H9 (cell line): ENCODE measurements at regions not wholly inside any gene's neighbourhood (a gene's known extent, or its start where the extent isn't known, plus 50 kb on each side); places are given as distances from the start of the nearest gene placed in this dataset.

Experiments
- DNase-seq: peaks from one replicate; pipeline ENCODE4 v3.0.0-alpha.2; 2017
- H2AFZ ChIP-seq: one replicate; pipeline ENCODE4 v1.6.1; 2013; ENCODE audit warnings: mild to moderate bottlenecking, low read length, control low read depth, moderate library complexity
- H2AK5ac ChIP-seq: 2 replicates; pipeline ENCODE4 v1.6.1; 2013; ENCODE audit warnings: low read length, control low read depth, mixed read lengths; ENCODE audit not compliant: insufficient read length
- H2BK120ac ChIP-seq: one replicate; pipeline ENCODE4 v1.6.1; 2013; ENCODE audit warnings: low read depth, mild to moderate bottlenecking, low read length, control low read depth, inconsistent platforms; ENCODE audit not compliant: poor library complexity, severe bottlenecking
- H2BK12ac ChIP-seq: 2 replicates; pipeline ENCODE4 v1.6.1; 2013; ENCODE audit warnings: low read length, control low read depth, mixed read lengths, low read depth; ENCODE audit not compliant: insufficient read length
- H2BK15ac ChIP-seq: 2 replicates; pipeline ENCODE4 v1.6.1; 2013; ENCODE audit warnings: low read depth, low read length, control low read depth
- H2BK20ac ChIP-seq: one replicate; pipeline ENCODE4 v1.6.1; 2013; ENCODE audit warnings: low read depth, mild to moderate bottlenecking, low read length, control low read depth, inconsistent platforms; ENCODE audit not compliant: poor library complexity, severe bottlenecking
- H2BK5ac ChIP-seq: 2 replicates; pipeline ENCODE4 v1.6.1; 2013; ENCODE audit warnings: low read length, control low read depth, mixed read lengths; ENCODE audit not compliant: insufficient read length
- H3K14ac ChIP-seq: 2 replicates; pipeline ENCODE4 v1.6.1; 2013; ENCODE audit warnings: low read length, control low read depth; ENCODE audit not compliant: insufficient read depth
- H3K18ac ChIP-seq: 2 replicates; pipeline ENCODE4 v1.6.1; 2013; ENCODE audit warnings: low read depth, mild to moderate bottlenecking, mixed read lengths, low read length, control low read depth; ENCODE audit not compliant: insufficient read length
- H3K23ac ChIP-seq: 2 replicates; pipeline ENCODE4 v1.6.1; 2013; ENCODE audit warnings: low read length, control low read depth, mixed read lengths, low read depth; ENCODE audit not compliant: insufficient read length
- H3K23me2 ChIP-seq: 2 replicates; pipeline ENCODE4 v1.6.1; 2013; ENCODE audit warnings: low read depth, mild to moderate bottlenecking, mixed read lengths, low read length, control low read depth; ENCODE audit not compliant: insufficient read length, poor library complexity, severe bottlenecking
- H3K27ac ChIP-seq: 2 replicates; pipeline ENCODE4 v1.5.1; 2013; ENCODE audit warnings: low read length, control low read depth, mixed read lengths, low read depth; ENCODE audit not compliant: insufficient read length
- H3K27me3 ChIP-seq: 2 replicates; pipeline ENCODE4 v1.6.1; 2013; ENCODE audit warnings: low read length, control low read depth, inconsistent platforms; ENCODE audit not compliant: insufficient read depth
- H3K4ac ChIP-seq: 2 replicates; pipeline ENCODE4 v1.6.1; 2013; ENCODE audit warnings: low read depth, mild to moderate bottlenecking, control low read depth, inconsistent platforms, low read length, moderate library complexity
- H3K4me1 ChIP-seq: 2 replicates; pipeline ENCODE4 v1.6.1; 2013; ENCODE audit warnings: low read length, control low read depth, inconsistent platforms; ENCODE audit not compliant: insufficient read depth
- H3K4me2 ChIP-seq: 2 replicates; pipeline ENCODE4 v1.6.1; 2013; ENCODE audit warnings: low read length, control low read depth, mixed read lengths; ENCODE audit not compliant: insufficient read length, insufficient read depth
- H3K56ac ChIP-seq: 2 replicates; pipeline ENCODE4 v1.6.1; 2013; ENCODE audit warnings: low read depth, mild to moderate bottlenecking, mixed read lengths, low read length, control low read depth; ENCODE audit not compliant: insufficient read length
- H3K79me1 ChIP-seq: 2 replicates; pipeline ENCODE4 v1.6.1; 2013; ENCODE audit warnings: low read depth, mild to moderate bottlenecking, moderate library complexity, low read length, control low read depth, inconsistent platforms; ENCODE audit not compliant: insufficient read depth, poor library complexity, severe bottlenecking
- H3K79me2 ChIP-seq: 2 replicates; pipeline ENCODE4 v1.6.1; 2013; ENCODE audit warnings: low read length, control low read depth, inconsistent platforms; ENCODE audit not compliant: insufficient read depth
- H3K9ac ChIP-seq: 2 replicates; pipeline ENCODE4 v1.6.1; 2013; ENCODE audit warnings: low read length, control low read depth, mixed read lengths; ENCODE audit not compliant: insufficient read length; ENCODE audit errors: extremely low read depth
- H3K9me3 ChIP-seq: one replicate; pipeline ENCODE4 v1.6.1; 2013; ENCODE audit warnings: low read depth, low read length, inconsistent platforms; ENCODE audit not compliant: control insufficient read depth
- H3T11ph ChIP-seq: one replicate; pipeline ENCODE4 v1.6.1; 2013; ENCODE audit warnings: mild to moderate bottlenecking, low read length, control low read depth, inconsistent platforms
- H4K20me1 ChIP-seq: one replicate; pipeline ENCODE4 v1.6.1; 2013; ENCODE audit not compliant: control insufficient read depth, insufficient read length, insufficient read depth
- H4K5ac ChIP-seq: 2 replicates; pipeline ENCODE4 v1.6.1; 2013; ENCODE audit warnings: low read depth, mild to moderate bottlenecking, mixed read lengths, low read length, control low read depth; ENCODE audit not compliant: insufficient read length
- H4K8ac ChIP-seq: replicated peaks from 2 replicates; pipeline ENCODE4 v1.6.1; 2013; ENCODE audit warnings: low read length, control low read depth, mixed read lengths, low read depth; ENCODE audit not compliant: insufficient read length
- H4K91ac ChIP-seq: 2 replicates; pipeline ENCODE4 v1.6.1; 2013; ENCODE audit warnings: low read depth, mild to moderate bottlenecking, moderate library complexity, mixed read lengths, low read length, control low read depth; ENCODE audit not compliant: insufficient read length
- H3K27ac Mint-ChIP-seq, 3 experiments: 2 replicates in 2 of 3; 3 replicates in 1 of 3; pipeline ENCODE4 v1.8.0; 2020 to 2021; ENCODE audit warnings: mixed read lengths in 3 of 3, mild to moderate bottlenecking in 1 of 3, moderate library complexity in 1 of 3
- H3K27me3 Mint-ChIP-seq: 2 replicates; pipeline ENCODE4 v1.8.0; 2021; ENCODE audit warnings: low read depth, mild to moderate bottlenecking, moderate library complexity, mixed read lengths
- H3K36me3 Mint-ChIP-seq, 3 experiments: 2 replicates in 2 of 3; 3 replicates in 1 of 3; pipeline ENCODE4 v1.8.0; 2020 to 2021; ENCODE audit warnings: low read depth in 3 of 3, mixed read lengths in 3 of 3; ENCODE audit not compliant: insufficient read depth in 1 of 3
- H3K4me1 Mint-ChIP-seq, 2 experiments: 2 replicates each; pipeline ENCODE4 v1.8.0; 2020; ENCODE audit warnings: mixed read lengths in 2 of 2
- H3K4me3 Mint-ChIP-seq, 2 experiments: 2 replicates in 1 of 2; 3 replicates in 1 of 2; pipeline ENCODE4 v1.8.0; 2020 to 2021; ENCODE audit warnings: mild to moderate bottlenecking in 2 of 2, mixed read lengths in 2 of 2, moderate library complexity in 1 of 2
- H3K9me3 Mint-ChIP-seq, 2 experiments: 2 replicates in 1 of 2; 3 replicates in 1 of 2; pipeline ENCODE4 v1.8.0; 2020; ENCODE audit warnings: mild to moderate bottlenecking in 2 of 2, mixed read lengths in 2 of 2, moderate library complexity in 1 of 2
- WGBS: extraction: QIAGEN DNeasy Blood & Tissue Kit; methylation state at CpG from one replicate; pipeline ENCODE4 v1.1.7; 2013; ENCODE audit warnings: missing lambda C conversion rate, low lambda C conversion rate, mixed read lengths; ENCODE audit not compliant: insufficient read length; ENCODE audit errors: extremely low coverage; 5-methylcytosine and 5-hydroxymethylcytosine counted together
- TF ChIP-seq, protein P1 (sequence below): fragments of 200-600 bp; sonication (generic); conservative IDR thresholded peaks from 3 replicates; pipeline ENCODE4 v1.8.0; 2021; ENCODE audit warnings: antibody characterized with exemption, mild to moderate bottlenecking

DNA sequence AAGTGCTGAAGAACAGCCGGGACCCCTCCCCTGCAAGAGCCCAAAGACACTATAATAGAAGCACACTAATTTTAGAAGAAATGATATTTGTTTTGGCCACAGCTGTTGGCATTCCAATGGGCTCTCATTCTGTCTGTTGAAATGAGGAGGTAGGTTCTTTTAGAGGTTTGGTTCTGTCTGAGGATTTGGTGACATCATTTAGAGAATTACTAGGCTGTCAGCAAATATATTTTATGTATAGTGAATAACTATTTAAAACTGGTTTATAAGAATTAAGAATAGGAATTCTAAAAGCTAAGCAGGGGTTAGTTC is 200.7 kb upstream of the SLC38A2 start:
- Histone ChIP-seq H4K5ac (no peak overlapping the region), H2AFZ (no peak overlapping the region), H3K14ac (no peak overlapping the region), H3K23me2 (no peaks in the 10 kb centered on the region), H2BK20ac (no peak overlapping the region), H3K79me2 (no peaks in the 10 kb centered on the region), H3K4me1 (no peaks in the 10 kb centered on the region; the same call in 1 of the 2 replicates), H3T11ph (no peak overlapping the region), H4K91ac (no peak overlapping the region), H3K4me2 (no peak overlapping the region), H3K79me1 (no peaks in the 10 kb centered on the region), H3K27ac (no peak overlapping the region), H3K9me3 (no peaks in the 10 kb centered on the region), H3K18ac (no peak overlapping the region), H3K23ac (no peak overlapping the region), H3K27me3 (no peaks in the 10 kb centered on the region), H2AK5ac (no peak overlapping the region), H2BK120ac (no peak overlapping the region), H2BK15ac (no peak overlapping the region), H4K8ac (no peak overlapping the region), H2BK5ac (no peak overlapping the region), H2BK12ac (no peak overlapping the region), H3K9ac (no peak overlapping the region), H3K56ac (no peak overlapping the region), H4K20me1 (no peaks in the 10 kb centered on the region), H3K4ac (no peak overlapping the region)
- WGBS: no CpG with 5 or more reads among the region's 1 CpG
- DNase-seq: no peak
- TF ChIP-seq, protein P1, sequence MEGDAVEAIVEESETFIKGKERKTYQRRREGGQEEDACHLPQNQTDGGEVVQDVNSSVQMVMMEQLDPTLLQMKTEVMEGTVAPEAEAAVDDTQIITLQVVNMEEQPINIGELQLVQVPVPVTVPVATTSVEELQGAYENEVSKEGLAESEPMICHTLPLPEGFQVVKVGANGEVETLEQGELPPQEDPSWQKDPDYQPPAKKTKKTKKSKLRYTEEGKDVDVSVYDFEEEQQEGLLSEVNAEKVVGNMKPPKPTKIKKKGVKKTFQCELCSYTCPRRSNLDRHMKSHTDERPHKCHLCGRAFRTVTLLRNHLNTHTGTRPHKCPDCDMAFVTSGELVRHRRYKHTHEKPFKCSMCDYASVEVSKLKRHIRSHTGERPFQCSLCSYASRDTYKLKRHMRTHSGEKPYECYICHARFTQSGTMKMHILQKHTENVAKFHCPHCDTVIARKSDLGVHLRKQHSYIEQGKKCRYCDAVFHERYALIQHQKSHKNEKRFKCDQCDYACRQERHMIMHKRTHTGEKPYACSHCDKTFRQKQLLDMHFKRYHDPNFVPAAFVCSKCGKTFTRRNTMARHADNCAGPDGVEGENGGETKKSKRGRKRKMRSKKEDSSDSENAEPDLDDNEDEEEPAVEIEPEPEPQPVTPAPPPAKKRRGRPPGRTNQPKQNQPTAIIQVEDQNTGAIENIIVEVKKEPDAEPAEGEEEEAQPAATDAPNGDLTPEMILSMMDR: no peak
- Mint-ChIP-seq H3K27me3 (no peaks in the 10 kb centered on the region), H3K27ac (no peak overlapping the region), H3K9me3 (peaks cover 8 to 15% of the 10 kb centered on the region in 2 experiments), H3K36me3 (peaks cover 6 to 10% (median 7%) of the 10 kb centered on the region in 3 experiments; a peak in 6 of 7 replicates), H3K4me3 (no peak overlapping the region), H3K4me1 (peaks cover 4 to 13% of the 10 kb centered on the region in 2 experiments)
